Breast epithelium (tissue), 4 donors: ENCODE measurements at regions not wholly inside any gene's neighbourhood (a gene's known extent, or its start where the extent isn't known, plus 50 kb on each side); places are given as distances from the start of the nearest gene placed in this dataset.
"Not testable (repeated sequence)": the region's sequence is repeated elsewhere in the genome, so short reads cannot be mapped to it uniquely, and the experiment has no call there.

ENCODE experiments used
- DNase-seq, 2 donors: peaks; one replicate each; pipeline ENCODE4 v3.0.0-alpha.2; 2019; ENCODE audit warnings: low spot score in 2 of 2
- H3K27ac ChIP-seq, 2 donors: fragments of 200-600 bp; sonication (generic) in 1 of 2; one replicate each; pipeline ENCODE4 v1.5.1; 2016 to 2019; ENCODE audit warnings: mild to moderate bottlenecking in 1 of 2
- H3K27me3 ChIP-seq, 2 donors: fragments of 200-600 bp; sonication (generic) in 1 of 2; one replicate each; pipeline versions ENCODE4 v1.5.1 to v1.6.0; 2017 to 2019; ENCODE audit warnings: control low read depth in 1 of 2, mild to moderate bottlenecking in 1 of 2
- H3K36me3 ChIP-seq: fragments of 200-600 bp; one replicate; pipeline ENCODE4 v1.5.1; 2019
- H3K4me1 ChIP-seq, 2 donors: fragments of 200-600 bp; sonication (generic); one replicate each; pipeline ENCODE4 v1.5.1; 2016 to 2019; ENCODE audit warnings: control low read depth in 1 of 2
- H3K4me3 ChIP-seq, 3 donors: fragments of 200-600 bp; sonication (generic); 1 replicate in 2 of 3; 2 replicates in 1 of 3; pipeline ENCODE4 v1.5.1; 2016 to 2019; ENCODE audit warnings: mild to moderate bottlenecking in 3 of 3, moderate library complexity in 2 of 3
- H3K9me3 ChIP-seq, 2 donors: fragments of 200-600 bp; sonication (generic) in 1 of 2; one replicate each; pipeline ENCODE4 v1.5.1; 2016 to 2019; ENCODE audit warnings: control low read depth in 1 of 2
- POLR2A ChIP-seq: fragments of 450-650 bp; IDR thresholded peaks from one replicate; pipeline ENCODE4 v1.6.1; 2016; ENCODE audit warnings: antibody characterized with exemption, mild to moderate bottlenecking, moderate library complexity
- POLR2AphosphoS5 ChIP-seq, 3 donors: sonication (generic); formaldehyde crosslinking; IDR thresholded peaks; one replicate each; pipeline ENCODE4 v1.6.1; 2017; ENCODE audit warnings: antibody characterized with exemption in 3 of 3
- intact Hi-C: fragments of 100-400 bp; cut with DNase I; formaldehyde crosslinking; loops from one replicate; pipeline ENCODE4 v1.15.1; 2023; ENCODE audit warnings: low total_unique reads
- TF ChIP-seq, protein P1 (sequence below), 3 donors: fragments of 450-650 bp; IDR thresholded peaks; one replicate each; pipeline ENCODE4 v1.5.1; 2016 to 2017; ENCODE audit warnings: antibody characterized with exemption in 3 of 3, mild to moderate bottlenecking in 3 of 3, moderate library complexity in 3 of 3

DNA sequence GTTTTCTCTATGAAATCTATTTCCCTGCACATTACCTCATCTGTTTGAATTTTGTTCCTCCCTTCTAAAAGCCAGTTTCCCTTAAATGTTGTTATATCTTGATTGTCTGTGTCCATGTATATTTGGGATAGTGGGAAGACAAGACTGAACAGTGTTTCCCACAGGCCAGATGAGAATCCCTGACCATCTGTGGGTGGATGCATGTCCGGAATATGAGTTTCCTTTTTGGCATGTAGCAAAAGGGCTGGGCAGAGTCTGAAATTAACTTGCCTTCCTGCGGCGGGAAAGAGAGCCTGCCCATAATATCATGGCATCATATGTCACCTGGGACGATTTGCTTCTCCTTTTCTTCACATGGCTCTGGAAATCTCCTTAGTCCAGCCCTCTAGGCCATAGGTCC lies 385.8 kb upstream of the MAF start:
- no peaks in the 10 kb centered on the region for H3K4me1 ChIP-seq
- H3K4me3 ChIP-seq, result no peak overlapping the region
- TF ChIP-seq POLR2A, result no peak
- TF ChIP-seq, protein P1, sequence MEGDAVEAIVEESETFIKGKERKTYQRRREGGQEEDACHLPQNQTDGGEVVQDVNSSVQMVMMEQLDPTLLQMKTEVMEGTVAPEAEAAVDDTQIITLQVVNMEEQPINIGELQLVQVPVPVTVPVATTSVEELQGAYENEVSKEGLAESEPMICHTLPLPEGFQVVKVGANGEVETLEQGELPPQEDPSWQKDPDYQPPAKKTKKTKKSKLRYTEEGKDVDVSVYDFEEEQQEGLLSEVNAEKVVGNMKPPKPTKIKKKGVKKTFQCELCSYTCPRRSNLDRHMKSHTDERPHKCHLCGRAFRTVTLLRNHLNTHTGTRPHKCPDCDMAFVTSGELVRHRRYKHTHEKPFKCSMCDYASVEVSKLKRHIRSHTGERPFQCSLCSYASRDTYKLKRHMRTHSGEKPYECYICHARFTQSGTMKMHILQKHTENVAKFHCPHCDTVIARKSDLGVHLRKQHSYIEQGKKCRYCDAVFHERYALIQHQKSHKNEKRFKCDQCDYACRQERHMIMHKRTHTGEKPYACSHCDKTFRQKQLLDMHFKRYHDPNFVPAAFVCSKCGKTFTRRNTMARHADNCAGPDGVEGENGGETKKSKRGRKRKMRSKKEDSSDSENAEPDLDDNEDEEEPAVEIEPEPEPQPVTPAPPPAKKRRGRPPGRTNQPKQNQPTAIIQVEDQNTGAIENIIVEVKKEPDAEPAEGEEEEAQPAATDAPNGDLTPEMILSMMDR (IDR thresholded peaks at IDR 0.05), result no peak
- TF ChIP-seq POLR2AphosphoS5 (IDR thresholded peaks at IDR 0.05), result no peak
- no peaks in the 10 kb centered on the region for H3K36me3 ChIP-seq
- H3K27ac ChIP-seq, result no peak overlapping the region
- no peak for DNase-seq
- intact Hi-C loops, result no loop called here
- H3K27me3 ChIP-seq, result no peaks in the 10 kb centered on the region
- no peaks in the 10 kb centered on the region for H3K9me3 ChIP-seq

DNA sequence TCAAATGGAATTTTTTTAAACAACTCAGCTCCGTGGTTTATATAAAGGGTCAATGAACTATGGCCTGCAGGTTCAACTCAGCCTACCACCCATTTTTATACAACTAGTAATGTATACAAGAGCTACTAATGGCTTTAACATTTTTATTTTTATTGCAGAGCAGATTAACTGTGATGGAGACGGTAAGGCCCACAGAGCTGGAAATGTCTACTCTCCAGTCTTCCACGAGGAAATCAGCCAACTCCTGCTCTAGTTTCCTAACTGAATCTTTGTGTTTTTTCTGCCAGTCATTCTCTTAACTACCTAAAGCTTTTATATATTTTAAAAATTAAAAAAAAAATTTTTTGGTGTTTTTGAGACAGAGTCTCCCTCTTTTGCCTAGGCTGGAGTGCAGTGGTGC lies 385.1 kb upstream of the MAF start:
- Histone ChIP-seq H3K27ac (no peak overlapping the region), H3K4me1 (no peaks in the 10 kb centered on the region), H3K4me3 (no peak overlapping the region), H3K36me3 (no peaks in the 10 kb centered on the region), H3K27me3 (no peaks in the 10 kb centered on the region), H3K9me3 (no peaks in the 10 kb centered on the region)
- intact Hi-C loops, result no loop called here
- no peak for DNase-seq
- TF ChIP-seq POLR2A (no peak), POLR2AphosphoS5 (IDR thresholded peaks at IDR 0.05) (no peak)
- TF ChIP-seq, protein P1 (IDR thresholded peaks at IDR 0.05), result no peak

DNA sequence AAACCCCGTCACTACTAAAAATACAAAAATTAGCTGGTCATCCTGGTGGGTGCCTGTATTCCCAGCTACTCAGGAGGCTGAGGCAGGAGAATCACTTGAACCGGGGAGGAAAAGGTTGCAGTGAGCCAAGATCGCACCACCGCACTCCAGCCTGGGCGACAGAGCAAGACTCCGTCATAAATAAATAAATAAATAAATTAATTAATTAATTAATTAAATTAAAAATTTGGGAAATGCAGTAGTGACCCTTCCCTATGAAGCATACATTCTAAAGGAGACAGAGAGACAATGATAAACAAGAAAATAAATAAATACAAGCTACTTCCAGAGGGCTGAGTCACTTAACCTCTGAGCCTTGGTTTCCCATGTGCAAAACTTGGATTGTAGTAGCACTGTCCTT lies 383.6 kb upstream of the MAF start:
- H3K36me3 ChIP-seq, H3K27me3 ChIP-seq, DNase-seq, H3K9me3 ChIP-seq, H3K27ac ChIP-seq, H3K4me1 ChIP-seq, H3K4me3 ChIP-seq: not testable (repeated sequence)
- intact Hi-C loops, result loop anchor here (5.0 kb wide), 1 partner anchor 277 kb away; no protein-coding TSS in a partner anchor

DNA sequence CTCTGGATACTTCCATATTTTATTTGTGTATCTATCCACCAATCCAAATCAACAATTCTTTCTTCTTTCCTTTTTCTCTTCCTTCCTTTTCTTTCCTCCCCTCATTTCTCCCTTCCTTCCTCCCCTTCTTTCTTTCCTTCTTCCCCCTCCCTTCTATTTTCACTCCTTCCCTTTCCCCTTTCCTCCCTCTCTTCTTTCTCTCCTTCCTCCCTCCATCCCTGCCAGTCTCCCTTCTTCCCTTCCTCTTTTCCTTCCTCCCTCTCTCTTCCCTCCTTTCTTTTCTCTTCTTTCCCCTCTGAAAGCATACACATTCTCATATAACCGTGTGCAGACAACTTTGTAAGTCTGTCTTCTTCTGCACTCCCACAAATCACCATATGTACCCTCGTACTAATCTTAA lies 382.3 kb upstream of the MAF start:
- DNase-seq, result no peak
- H3K27ac ChIP-seq, result no peak overlapping the region
- no peaks in the 10 kb centered on the region for H3K36me3 ChIP-seq
- no peak overlapping the region for H3K4me3 ChIP-seq
- intact Hi-C loops, result loop anchor here (5.0 kb wide), 1 partner anchor 276 kb away; no protein-coding TSS in a partner anchor
- no peaks in the 10 kb centered on the region for H3K4me1 ChIP-seq
- no peaks in the 10 kb centered on the region for H3K27me3 ChIP-seq
- TF ChIP-seq POLR2A (no peak), POLR2AphosphoS5 (IDR thresholded peaks at IDR 0.05) (no peak)
- TF ChIP-seq, protein P1 (IDR thresholded peaks at IDR 0.05), result no peak
- H3K9me3 ChIP-seq, result no peaks in the 10 kb centered on the region

DNA sequence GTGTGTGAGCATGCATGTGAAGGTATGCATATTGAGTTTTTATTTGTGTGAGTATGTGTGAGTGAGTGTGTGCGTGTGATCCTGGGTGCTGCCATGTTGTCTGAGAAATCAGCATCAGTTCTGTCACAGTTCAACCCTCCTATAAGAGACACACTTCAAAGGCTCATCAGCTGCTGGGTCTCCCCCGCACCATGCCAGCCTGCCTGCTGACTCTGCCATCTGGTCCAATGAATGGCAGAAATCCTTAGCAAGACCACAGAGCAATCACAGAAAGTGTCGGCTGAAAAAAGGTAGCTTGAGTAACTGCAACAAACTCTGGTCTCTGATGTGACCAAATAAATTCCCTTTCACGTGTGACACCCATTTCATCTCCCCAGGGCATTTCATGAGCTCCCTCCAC lies 381.8 kb upstream of the MAF start:
- no peak for TF ChIP-seq POLR2AphosphoS5 (IDR thresholded peaks at IDR 0.05)
- TF ChIP-seq POLR2A, result no peak
- Histone ChIP-seq H3K27ac (no peak overlapping the region), H3K36me3 (no peaks in the 10 kb centered on the region), H3K4me3 (no peak overlapping the region), H3K4me1 (no peaks in the 10 kb centered on the region), H3K27me3 (no peaks in the 10 kb centered on the region), H3K9me3 (no peaks in the 10 kb centered on the region)
- no peak for DNase-seq
- intact Hi-C loops, result loop anchor here (5.0 kb wide), 1 partner anchor 275 kb away; no protein-coding TSS in a partner anchor

DNA sequence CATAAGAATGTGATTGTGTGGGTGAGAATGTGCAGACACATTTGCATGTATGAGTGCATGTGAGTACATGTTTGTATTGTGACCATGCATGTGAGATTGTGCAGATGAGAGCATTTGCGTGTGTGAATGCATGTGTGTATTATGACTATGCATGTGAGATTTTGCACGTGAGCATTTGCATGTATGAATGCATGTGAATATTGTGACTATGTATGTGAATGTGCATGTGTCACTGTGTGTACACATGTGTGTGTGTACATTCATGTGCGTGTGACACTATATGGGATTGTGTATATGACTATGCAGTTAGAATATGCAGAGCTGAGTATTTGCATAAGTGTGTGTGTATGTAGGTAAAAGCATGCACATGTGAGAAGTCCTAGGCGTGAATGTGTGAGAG lies 381.3 kb upstream of the MAF start:
- H3K27me3 ChIP-seq, result no peaks in the 10 kb centered on the region
- no peaks in the 10 kb centered on the region for H3K36me3 ChIP-seq
- no peak for TF ChIP-seq POLR2A
- TF ChIP-seq, protein P1 (IDR thresholded peaks at IDR 0.05), result no peak
- TF ChIP-seq POLR2AphosphoS5 (IDR thresholded peaks at IDR 0.05), result no peak
- DNase-seq, result no peak
- H3K4me3 ChIP-seq, result no peak overlapping the region
- no peak overlapping the region for H3K27ac ChIP-seq
- H3K9me3 ChIP-seq, result no peaks in the 10 kb centered on the region
- intact Hi-C loops, result loop anchor here (5.0 kb wide), 1 partner anchor 275 kb away; no protein-coding TSS in a partner anchor
- no peaks in the 10 kb centered on the region for H3K4me1 ChIP-seq
